Astrocyte (in vitro differentiated cells and primary cell): ENCODE measurements at regions not wholly inside any gene's neighbourhood (a gene's known extent, or its start where the extent isn't known, plus 50 kb on each side); places are given as distances from the start of the nearest gene placed in this dataset.
"Not testable (repeated sequence)": the region's sequence is repeated elsewhere in the genome, so short reads cannot be mapped to it uniquely, and the experiment has no call there.

Experiments
- CTCF ChIP-seq: IDR thresholded peaks from 2 replicates; pipeline ENCODE4 v1.5.1; 2011; ENCODE audit warnings: low read depth, mild to moderate bottlenecking, inconsistent platforms, low read length, moderate library complexity; ENCODE audit not compliant: insufficient read depth
- EZH2 ChIP-seq: IDR thresholded peaks from 2 replicates; pipeline ENCODE4 v1.6.1; 2012; ENCODE audit warnings: mild to moderate bottlenecking, low read length, inconsistent platforms; ENCODE audit not compliant: insufficient read depth

DNA sequence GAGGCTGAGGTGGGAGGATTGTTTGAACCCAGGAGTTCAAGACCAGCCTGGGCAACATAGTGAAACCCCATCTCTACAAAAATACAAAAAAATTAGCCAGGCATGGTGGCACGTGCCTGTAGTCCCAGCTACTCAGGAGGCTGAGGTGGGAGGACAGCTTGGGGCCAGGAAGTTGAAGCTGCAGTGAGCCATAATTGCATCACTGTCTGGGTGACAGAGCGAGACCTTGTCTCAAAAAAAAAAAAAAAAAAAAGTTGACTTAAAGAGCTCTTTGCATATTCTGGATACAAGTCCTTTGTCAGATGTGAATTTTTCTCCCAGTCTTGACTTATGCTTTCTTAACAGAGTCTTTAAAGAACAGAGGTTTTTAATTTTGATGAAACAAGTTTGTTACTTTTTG is 79.9 kb upstream of the RPH3AL start:
- not testable (repeated sequence) for TF ChIP-seq CTCF, EZH2
